ENCODE measurements at regions not wholly inside any gene's neighbourhood (a gene's known extent, or its start where the extent isn't known, plus 50 kb on each side); places are given as distances from the start of the nearest gene placed in this dataset.
A peak's percentile ranks its signal among the peaks of the same experiment; 100 is the strongest.

GRCh38 chr3:72571638-72572114 lies 276.6 kb downstream of the SHQ1 start:
- no peak for DNase-seq (ENCODE audit: extremely low spot score, unreplicated experiment)
- TF ChIP-seq, protein P1, sequence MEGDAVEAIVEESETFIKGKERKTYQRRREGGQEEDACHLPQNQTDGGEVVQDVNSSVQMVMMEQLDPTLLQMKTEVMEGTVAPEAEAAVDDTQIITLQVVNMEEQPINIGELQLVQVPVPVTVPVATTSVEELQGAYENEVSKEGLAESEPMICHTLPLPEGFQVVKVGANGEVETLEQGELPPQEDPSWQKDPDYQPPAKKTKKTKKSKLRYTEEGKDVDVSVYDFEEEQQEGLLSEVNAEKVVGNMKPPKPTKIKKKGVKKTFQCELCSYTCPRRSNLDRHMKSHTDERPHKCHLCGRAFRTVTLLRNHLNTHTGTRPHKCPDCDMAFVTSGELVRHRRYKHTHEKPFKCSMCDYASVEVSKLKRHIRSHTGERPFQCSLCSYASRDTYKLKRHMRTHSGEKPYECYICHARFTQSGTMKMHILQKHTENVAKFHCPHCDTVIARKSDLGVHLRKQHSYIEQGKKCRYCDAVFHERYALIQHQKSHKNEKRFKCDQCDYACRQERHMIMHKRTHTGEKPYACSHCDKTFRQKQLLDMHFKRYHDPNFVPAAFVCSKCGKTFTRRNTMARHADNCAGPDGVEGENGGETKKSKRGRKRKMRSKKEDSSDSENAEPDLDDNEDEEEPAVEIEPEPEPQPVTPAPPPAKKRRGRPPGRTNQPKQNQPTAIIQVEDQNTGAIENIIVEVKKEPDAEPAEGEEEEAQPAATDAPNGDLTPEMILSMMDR (IDR thresholded peaks at IDR 0.05) = no peak
- peak overlapping the region; percentile 15 for H3K27ac Mint-ChIP-seq (ENCODE audit: unreplicated experiment)
- H3K9me3 Mint-ChIP-seq (ENCODE audit: unreplicated experiment) = no peaks in the 10 kb centered on the region
- peaks cover 8% of the 10 kb centered on the region for H3K4me1 Mint-ChIP-seq (ENCODE audit: unreplicated experiment)
- H3K36me3 Mint-ChIP-seq (ENCODE audit: unreplicated experiment) = no peaks in the 10 kb centered on the region
- H3K27me3 Mint-ChIP-seq (ENCODE audit: unreplicated experiment) = no peaks in the 10 kb centered on the region
- no peak overlapping the region for H3K4me3 Mint-ChIP-seq (ENCODE audit: unreplicated experiment)

DNA sequence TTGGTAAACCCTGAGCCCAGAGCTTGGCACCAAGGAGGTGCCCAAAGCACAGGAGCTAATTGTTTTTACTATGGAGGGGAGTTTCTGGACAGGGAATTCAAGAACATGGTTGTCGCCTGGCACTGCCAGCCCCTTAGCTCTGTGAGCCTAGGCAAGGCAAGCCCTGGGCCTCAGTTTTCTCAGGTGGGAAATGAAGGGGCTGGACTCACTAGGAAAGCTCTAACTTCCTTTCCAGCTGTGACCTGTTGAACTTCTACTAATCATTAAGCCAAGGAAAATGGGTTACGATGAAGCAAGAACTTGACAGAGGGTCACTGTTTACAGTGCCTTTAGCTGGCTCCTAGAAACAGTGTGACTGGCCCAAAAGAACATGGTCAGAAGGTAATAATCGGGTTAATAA lies 277.2 kb downstream of the SHQ1 start:
- Mint-ChIP-seq H3K36me3 (ENCODE audit: unreplicated experiment) (no peaks in the 10 kb centered on the region), H3K27me3 (ENCODE audit: unreplicated experiment) (no peaks in the 10 kb centered on the region), H3K4me1 (ENCODE audit: unreplicated experiment) (peaks cover 8% of the 10 kb centered on the region), H3K27ac (ENCODE audit: unreplicated experiment) (no peak overlapping the region), H3K4me3 (ENCODE audit: unreplicated experiment) (no peak overlapping the region), H3K9me3 (ENCODE audit: unreplicated experiment) (no peaks in the 10 kb centered on the region)
- DNase-seq (ENCODE audit: extremely low spot score, unreplicated experiment) = no peak
- TF ChIP-seq, protein P1 (IDR thresholded peaks at IDR 0.05) = no peak

DNA sequence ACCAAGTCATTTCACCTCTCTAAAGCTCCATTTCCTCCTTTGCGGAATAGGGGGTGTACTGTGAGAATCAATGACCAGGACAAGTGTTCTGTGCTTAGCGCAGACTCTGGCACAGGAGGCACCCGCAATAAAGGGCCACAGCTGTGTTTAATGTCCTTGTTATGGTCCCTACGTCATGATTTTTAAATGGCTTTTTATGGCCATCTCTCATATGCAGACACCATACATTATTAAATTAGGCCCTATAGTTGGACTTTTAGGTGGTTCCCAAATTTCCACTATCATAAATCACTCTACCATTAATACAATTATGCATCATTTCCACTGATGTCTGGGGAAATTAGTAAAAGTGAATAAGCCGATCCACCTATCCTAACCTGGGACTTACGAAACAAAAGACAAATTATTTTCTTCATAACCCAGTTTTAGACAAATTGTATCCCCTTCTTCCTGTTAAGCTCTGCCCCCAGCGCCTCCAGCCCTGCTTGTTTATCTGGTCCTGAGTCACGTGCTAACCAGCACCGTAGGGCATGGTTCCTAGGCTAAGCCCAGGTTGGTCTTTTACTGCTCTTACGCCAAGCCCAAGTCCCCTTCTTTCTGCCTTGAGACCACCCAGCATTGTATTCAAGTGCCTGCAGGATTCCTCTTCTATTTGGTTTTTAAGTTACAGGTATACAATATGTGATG lies 278.3 kb downstream of the SHQ1 start:
- no peaks in the 10 kb centered on the region for H3K27me3 Mint-ChIP-seq (ENCODE audit: unreplicated experiment)
- H3K36me3 Mint-ChIP-seq (ENCODE audit: unreplicated experiment) = no peaks in the 10 kb centered on the region
- no peak overlapping the region for H3K4me3 Mint-ChIP-seq (ENCODE audit: unreplicated experiment)
- no peak overlapping the region for H3K27ac Mint-ChIP-seq (ENCODE audit: unreplicated experiment)
- TF ChIP-seq, protein P1 (IDR thresholded peaks at IDR 0.05) = no peak
- H3K4me1 Mint-ChIP-seq (ENCODE audit: unreplicated experiment) = peaks cover 8% of the 10 kb centered on the region
- DNase-seq (ENCODE audit: extremely low spot score, unreplicated experiment) = no peak
- H3K9me3 Mint-ChIP-seq (ENCODE audit: unreplicated experiment) = no peaks in the 10 kb centered on the region

DNA sequence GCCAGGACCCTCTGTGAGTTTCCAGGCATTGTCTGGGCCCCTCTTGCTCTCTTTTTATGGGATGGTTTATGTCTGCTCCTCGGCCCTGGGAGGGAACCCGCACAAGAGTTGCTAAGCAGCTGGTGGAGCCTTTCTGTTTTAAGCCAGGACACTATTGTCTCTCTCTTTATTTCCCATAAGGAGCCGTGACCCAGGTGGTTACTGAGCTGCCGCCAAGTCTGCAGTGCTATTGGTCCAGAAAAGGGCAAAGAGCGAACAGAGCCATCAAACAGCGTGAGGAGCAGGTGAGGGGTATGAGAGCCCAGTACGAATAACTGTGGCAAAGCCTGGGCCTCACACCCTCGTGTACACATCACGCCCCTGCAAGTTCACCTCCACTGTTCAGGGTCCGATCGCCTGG lies 280.2 kb downstream of the SHQ1 start:
- H3K36me3 Mint-ChIP-seq (ENCODE audit: unreplicated experiment) = no peaks in the 10 kb centered on the region
- no peak for DNase-seq (ENCODE audit: extremely low spot score, unreplicated experiment)
- no peak overlapping the region for H3K27ac Mint-ChIP-seq (ENCODE audit: unreplicated experiment)
- no peaks in the 10 kb centered on the region for H3K9me3 Mint-ChIP-seq (ENCODE audit: unreplicated experiment)
- H3K4me1 Mint-ChIP-seq (ENCODE audit: unreplicated experiment) = peaks cover 8% of the 10 kb centered on the region
- H3K27me3 Mint-ChIP-seq (ENCODE audit: unreplicated experiment) = no peaks in the 10 kb centered on the region
- H3K4me3 Mint-ChIP-seq (ENCODE audit: unreplicated experiment) = no peak overlapping the region
- TF ChIP-seq, protein P1 (IDR thresholded peaks at IDR 0.05) = no peak

- Mint-ChIP-seq H3K9me3 (ENCODE audit: unreplicated experiment) (no peaks in the 10 kb centered on the region), H3K4me1 (ENCODE audit: unreplicated experiment) (peaks cover 8% of the 10 kb centered on the region), H3K36me3 (ENCODE audit: unreplicated experiment) (no peaks in the 10 kb centered on the region), H3K27ac (ENCODE audit: unreplicated experiment) (no peak overlapping the region), H3K27me3 (ENCODE audit: unreplicated experiment) (no peaks in the 10 kb centered on the region), H3K4me3 (ENCODE audit: unreplicated experiment) (no peak overlapping the region)
- TF ChIP-seq, protein P1 (IDR thresholded peaks at IDR 0.05) = no peak
- no peak for DNase-seq (ENCODE audit: extremely low spot score, unreplicated experiment)
These were observed 280.8 kb downstream of the SHQ1 start for GRCh38 chr3:72567474-72567873.

Measured in osteocyte (in vitro differentiated cells).